Activated naive CD8-positive, alpha-beta T cell treated with anti-CD3 and anti-CD28 coated beads, Interleukin-2, amount 50 U/mL, for 16 hours (primary cell): ENCODE measurements at regions not wholly inside any gene's neighbourhood (a gene's known extent, or its start where the extent isn't known, plus 50 kb on each side); places are given as distances from the start of the nearest gene placed in this dataset.
"Not testable (repeated sequence)": the region's sequence is repeated elsewhere in the genome, so short reads cannot be mapped to it uniquely, and the experiment has no call there.

Experiments used
- DNase-seq: peaks from one replicate; pipeline ENCODE4 v3.0.0-alpha.2; 2020; ENCODE audit warnings: low read depth, low spot score

DNA sequence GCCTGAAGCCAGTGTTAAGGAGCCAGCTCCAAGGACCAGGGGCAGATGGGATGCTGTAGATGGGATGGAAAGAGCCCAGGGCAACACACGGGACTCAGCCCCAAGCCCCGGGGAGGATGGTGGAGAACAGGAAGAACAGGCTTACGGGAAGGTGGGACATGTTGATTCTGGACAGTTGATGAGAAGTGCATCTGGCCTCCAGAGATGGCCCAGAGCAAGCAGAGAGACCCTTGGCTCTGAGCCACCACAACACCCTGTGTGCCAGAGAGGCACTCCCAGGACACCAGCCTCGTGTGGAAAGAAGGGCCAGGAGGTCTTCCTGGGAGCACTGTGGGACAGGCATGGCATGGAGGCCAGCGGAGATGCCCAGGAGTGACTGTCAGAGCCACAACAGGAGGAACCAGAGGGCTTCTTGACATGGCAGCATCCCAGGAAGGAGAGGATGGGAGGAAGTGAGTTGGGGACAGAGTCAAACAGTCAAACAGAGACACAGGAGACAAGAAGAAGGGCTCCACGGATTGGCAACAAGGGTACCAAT, 156.3 kb upstream of the MVB12B start:
- DNase-seq = no peak

DNA sequence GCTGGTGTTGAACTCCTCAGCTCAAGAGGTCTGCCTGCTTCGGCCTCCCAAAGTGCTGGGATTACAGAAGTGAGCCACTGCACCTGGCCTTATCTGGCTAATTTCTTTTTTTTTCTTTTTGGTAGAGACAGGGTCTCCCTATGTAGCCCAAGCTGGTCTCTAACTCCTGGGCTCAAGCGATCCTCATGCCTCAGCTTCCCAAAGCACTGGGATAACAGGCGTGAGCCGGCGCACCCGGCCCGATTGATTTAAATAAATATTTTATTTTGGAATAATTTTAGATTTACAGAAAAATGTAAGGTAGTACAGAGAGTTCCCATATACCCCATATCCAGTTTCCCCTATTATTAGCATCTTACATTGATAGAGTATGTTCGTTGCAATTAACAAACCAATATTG, 155.0 kb upstream of the MVB12B start:
- no peak for DNase-seq

GRCh38 chr9:126173401-126173800, 153.2 kb upstream of the MVB12B start:
- DNase-seq = no peak

DNA sequence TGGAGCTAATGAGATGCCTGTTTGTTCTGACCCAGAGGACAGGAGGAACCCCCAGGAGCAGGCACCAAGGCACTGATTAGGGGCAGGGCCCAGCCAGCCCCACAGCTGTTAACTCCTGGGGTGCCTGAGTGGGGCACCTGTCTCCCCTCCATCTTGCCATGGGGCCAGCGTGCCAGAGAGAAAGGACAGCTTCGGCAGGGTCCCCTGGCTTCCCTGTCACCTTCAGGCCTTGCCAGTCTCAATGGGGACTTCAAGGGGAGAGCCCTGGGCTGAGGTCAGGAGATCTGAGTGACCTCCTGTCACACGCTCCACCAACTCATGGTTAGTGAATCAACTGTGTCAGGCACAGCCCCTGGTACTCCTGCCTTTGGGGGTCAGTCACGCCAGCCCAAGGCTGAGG, 152.7 kb upstream of the MVB12B start:
- no peak for DNase-seq

GRCh38 chr9:126183266-126183665, 143.4 kb upstream of the MVB12B start:
- DNase-seq = no peak

DNA sequence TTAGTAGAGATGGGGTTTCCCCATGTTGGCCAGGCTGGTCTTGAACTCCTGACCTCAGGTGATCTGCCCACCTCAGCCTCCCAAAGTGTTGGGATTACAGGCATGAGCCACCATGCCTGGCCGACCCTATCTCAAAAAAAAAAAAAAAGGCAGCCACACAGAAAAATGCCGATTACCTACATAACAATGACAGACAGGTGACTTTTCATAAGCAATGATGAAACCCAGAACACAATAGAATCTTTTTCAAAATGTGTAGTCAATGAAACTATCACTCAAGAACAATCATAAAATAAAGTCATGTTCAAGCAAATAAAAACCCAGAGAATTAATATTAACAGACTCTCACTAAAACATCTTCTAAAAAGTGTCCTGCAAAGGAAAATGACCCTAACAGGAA, 135.6 kb upstream of the MVB12B start:
- DNase-seq = not testable (repeated sequence)

GRCh38 chr9:126198854-126199253, 127.8 kb upstream of the MVB12B start:
- no peak for DNase-seq

DNA sequence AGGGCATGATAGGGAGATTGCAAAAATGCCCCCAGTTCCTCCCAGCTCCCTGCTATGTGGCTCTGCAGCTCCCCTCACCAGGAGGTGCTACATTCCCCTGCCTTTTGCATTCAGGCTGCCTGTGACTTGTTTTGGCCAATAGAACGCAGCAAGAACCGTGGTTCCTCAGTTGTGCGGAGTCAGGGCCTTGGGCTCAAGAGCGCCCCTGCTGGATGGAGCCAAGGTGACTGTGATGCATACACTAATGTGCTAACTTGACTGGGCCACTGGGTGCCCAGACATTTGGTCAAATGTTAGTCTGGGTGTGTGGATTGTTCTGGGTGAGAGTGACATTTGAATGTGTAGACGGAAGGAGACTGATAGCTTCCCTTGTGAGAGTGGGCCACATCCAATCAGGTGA, 123.3 kb upstream of the MVB12B start:
- DNase-seq = no peak

- DNase-seq = no peak
These were observed 122.4 kb upstream of the MVB12B start for GRCh38 chr9:126204197-126204596.

GRCh38 chr9:126204708-126205225, 121.9 kb upstream of the MVB12B start:
- no peak for DNase-seq

GRCh38 chr9:126205265-126205664, 121.4 kb upstream of the MVB12B start:
- no peak for DNase-seq

- DNase-seq = no peak
These were observed 120.7 kb upstream of the MVB12B start for GRCh38 chr9:126205845-126206498.

GRCh38 chr9:126207256-126207655, 119.4 kb upstream of the MVB12B start:
- DNase-seq = no peak

- no peak for DNase-seq
These were observed 118.3 kb upstream of the MVB12B start for GRCh38 chr9:126208216-126208758.

DNA sequence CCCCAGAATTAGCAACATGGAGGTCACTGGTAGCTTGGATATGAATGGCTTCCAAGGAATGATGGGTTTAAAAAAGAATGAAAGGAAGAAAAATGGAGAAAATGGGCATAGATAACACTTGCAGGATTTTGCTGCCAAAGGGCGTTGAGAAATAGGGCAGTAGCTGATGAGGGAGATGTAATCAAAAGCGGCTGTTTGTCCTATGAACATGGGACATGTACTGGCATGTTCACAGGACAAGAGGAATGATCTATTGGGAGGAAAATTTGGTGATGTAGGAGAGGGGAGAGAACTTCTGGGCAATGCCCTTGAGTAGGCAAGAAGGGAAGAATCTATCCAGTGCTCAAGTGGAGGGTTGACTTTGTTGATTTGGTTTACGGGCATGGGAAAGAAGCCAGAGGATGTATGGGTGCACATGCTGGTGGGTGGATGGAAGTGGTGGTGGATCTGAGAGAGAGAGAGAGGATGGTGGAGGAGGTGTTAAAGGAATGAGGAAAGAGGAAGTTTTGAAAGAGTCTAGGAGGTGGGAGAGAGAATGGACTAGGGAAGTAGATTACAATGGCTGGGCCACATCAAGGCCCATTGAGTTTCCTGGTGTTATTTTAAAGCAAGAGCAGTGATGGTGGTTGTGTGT, 115.1 kb upstream of the MVB12B start:
- DNase-seq = no peak

- no peak for DNase-seq
These were observed 111.1 kb upstream of the MVB12B start for GRCh38 chr9:126215486-126215885.

DNA sequence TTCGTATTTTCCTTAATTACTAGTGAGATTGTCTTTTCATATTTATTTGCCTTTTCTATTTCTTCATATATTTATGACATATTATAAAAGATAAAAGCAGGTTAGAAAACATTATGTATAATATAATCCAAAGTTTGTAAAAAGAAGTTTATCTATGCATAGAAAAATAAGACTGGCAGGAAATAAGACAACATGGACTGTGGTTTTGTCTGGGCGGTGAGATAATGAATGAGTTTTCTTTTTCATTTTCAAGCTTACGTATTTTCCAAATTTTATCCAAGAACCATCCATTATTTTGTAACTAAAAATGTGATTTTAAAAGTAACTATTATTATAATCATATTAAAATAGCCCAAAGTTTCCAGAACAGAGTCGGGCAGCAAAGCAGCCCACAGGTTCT, 109.8 kb upstream of the MVB12B start:
- no peak for DNase-seq

DNA sequence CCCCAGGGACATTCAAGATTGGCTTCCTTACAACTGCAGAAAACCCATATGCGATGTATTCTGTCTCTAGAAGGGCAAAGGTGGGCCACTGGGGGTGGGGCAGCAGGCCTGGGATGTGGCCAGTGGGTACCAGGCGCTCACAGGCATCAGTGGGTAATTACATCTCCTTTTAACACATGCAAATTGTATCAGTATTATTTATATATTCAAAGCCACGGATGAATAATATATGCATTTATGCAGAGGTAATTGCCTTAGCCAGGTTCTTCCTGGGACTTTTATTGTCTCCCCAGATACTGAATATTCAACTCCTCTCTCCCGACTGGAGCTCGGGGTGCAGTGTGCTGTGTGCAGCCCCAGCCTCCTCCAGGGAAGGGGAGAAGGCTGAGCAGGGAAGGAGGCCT, 109.4 kb upstream of the MVB12B start:
- no peak for DNase-seq

- no peak for DNase-seq
These were observed 108.8 kb upstream of the MVB12B start for GRCh38 chr9:126217797-126218196.

GRCh38 chr9:126218359-126219125, 108.1 kb upstream of the MVB12B start:
- no peak for DNase-seq

DNA sequence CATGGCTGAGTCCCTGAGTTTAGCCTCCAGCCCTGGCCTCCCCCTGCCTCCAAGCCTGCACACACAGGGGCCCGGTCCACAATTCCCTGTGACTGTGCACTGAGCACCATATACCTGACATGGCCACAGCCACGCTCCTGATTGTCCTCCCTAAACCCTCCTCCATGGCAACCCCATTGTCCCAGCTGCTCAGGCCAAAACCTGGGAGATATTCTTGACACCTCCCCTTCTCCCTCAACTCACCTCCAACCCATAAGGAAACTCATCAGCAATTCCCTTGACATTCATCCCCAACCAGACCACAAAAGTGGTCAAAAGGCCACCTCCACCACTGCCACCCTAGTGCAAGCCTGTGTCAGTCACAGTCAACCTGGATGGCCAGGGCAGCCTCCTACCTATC, 107.5 kb upstream of the MVB12B start:
- no peak for DNase-seq

- no peak for DNase-seq
These were observed 107.0 kb upstream of the MVB12B start for GRCh38 chr9:126219648-126220063.
